ENCODE measurements at regions not wholly inside any gene's neighbourhood (a gene's known extent, or its start where the extent isn't known, plus 50 kb on each side); places are given as distances from the start of the nearest gene placed in this dataset.

DNA sequence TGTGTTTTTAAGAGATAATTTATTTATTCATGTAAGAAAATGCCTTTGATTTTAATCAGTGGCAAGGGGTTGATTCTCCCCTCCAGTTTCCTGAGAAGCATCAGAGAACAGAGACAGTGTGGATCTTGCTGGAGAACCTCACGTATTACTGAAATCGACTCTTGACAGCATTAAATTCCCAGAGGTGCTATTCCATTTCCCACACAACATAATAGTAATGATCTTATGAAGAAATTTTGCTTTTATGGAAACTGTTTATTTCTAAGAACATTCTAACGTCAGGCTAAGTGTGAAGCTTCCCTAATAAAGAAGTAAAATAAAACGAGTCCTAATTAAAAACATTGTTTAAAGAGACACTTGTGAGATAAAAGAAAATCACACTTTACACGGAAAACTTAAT is 293.1 kb upstream of the NRP1 start:
- TF ChIP-seq, protein P1, sequence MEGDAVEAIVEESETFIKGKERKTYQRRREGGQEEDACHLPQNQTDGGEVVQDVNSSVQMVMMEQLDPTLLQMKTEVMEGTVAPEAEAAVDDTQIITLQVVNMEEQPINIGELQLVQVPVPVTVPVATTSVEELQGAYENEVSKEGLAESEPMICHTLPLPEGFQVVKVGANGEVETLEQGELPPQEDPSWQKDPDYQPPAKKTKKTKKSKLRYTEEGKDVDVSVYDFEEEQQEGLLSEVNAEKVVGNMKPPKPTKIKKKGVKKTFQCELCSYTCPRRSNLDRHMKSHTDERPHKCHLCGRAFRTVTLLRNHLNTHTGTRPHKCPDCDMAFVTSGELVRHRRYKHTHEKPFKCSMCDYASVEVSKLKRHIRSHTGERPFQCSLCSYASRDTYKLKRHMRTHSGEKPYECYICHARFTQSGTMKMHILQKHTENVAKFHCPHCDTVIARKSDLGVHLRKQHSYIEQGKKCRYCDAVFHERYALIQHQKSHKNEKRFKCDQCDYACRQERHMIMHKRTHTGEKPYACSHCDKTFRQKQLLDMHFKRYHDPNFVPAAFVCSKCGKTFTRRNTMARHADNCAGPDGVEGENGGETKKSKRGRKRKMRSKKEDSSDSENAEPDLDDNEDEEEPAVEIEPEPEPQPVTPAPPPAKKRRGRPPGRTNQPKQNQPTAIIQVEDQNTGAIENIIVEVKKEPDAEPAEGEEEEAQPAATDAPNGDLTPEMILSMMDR (IDR thresholded peaks at IDR 0.05) = no peak

DNA sequence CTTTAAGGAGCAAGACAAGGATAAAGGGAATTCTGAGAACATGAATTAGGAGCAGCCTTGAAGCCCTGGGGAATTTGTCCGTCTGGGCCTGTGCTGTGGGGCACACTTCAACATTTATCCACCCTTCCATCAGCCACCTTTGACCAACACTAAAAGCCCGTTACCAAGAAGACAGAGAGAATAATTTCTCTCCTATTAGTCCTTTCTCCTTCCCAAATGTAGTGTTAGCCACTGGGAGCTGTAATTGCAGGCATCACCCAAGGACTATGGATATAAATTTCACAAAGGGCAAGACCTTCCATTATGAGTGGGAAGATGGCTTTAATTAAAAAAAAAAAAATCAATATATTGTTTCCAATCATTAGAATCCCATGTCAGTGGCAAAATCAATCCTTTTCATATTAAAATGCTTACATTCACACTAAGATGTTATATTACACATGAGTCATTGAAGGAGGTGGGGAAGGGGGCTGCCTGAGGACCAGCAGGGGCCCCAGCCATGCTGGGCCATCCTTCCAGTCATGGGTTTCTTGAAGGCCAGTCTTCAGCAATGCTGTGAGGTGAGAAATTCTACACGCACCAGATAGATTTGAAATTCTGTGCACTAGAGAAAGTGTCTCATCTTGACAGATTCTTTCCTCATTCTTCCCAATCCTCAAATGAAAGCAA is 292.5 kb upstream of the NRP1 start:
- TF ChIP-seq, protein P1 (IDR thresholded peaks at IDR 0.05) = no peak

DNA sequence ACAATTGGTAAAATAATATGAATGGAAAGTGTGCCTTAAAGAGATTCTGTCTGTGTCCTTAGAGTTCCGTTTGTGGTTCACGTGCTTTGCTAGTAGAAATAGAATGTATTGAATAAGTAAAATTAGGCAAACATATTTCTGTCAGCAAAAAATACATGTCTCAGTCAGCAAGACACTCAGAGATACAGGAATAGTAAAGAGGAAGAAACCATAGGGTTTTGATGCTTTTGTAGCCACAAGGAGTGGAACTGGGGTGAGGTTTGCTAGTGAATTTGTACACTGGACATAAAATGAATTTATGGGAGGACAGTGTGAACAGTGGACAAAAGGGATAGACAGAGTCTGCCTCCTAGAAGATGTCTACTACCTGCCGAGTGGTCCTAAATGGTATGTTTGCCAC is 289.2 kb upstream of the NRP1 start:
- TF ChIP-seq, protein P1 (IDR thresholded peaks at IDR 0.05) = no peak

DNA sequence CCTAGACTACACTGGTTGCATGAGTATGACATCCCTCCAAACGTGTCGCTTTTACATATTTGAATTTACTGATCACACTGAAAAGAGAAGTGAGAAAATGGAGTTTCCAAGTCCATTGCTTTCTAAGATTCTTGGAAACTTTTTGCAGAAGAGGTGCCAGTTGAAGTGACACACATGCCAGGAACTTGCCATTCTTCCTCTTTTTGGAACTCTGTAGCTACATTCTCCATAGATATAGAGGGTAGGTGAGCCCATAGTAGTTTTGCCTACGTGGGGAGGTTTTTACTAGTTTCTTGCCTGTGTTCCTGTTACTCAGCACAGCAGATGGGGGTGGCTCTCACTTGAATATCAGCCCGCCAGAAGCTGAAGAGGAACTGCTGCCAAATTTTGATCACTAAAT is 286.6 kb upstream of the NRP1 start:
- TF ChIP-seq, protein P1 (IDR thresholded peaks at IDR 0.05) = no peak

DNA sequence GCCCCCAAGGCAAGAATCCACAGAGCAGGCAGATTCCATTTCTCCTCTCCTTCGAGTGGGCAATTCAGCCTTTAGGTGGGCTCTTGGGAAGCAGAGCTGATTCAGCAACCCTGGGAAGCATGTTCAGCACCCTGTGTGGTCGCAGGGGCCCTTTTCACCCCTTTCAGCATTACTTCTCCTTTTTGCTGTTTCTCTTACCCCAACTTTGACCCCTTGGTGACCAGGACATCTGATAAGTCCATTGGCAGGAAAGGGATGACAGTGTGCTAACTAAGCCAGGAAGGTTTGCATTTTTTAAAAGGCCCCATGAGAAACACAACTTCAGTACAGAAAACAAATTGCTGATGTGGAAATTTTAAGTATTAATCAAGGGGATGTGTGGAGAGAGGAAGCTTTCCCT is 283.7 kb upstream of the NRP1 start:
- TF ChIP-seq, protein P1 (IDR thresholded peaks at IDR 0.05) = no peak

DNA sequence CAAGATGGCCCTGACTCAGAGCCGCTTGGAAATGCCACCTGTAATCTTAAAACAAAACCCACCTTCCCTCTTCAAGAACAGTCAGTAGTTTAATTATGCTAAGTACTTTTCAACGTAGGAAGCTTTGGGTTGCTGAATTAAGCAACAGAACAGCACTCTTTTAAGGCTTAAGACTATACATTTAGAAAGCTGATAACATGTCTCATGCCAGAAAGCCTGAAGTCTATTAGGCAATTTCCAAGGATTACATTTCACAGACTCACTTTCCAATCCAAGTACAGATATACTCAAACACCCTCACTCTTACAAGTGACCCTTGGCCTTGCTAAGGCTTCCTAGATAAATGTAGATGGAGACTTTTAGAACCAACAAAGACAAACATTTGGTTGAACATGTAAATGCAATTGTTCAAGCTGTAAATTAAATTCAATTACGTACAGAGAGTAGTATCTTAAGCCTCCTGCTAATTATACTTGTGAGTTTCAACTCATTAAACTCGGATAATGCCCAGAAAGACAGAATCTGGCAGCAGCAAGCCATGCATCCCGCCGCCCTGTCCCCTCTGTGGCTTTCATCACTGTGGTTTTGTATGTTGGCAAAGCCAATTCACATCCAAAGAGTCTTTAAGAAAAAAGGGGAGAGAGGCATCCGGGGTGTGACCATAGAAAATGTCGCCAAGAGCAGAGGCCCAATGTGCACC is 283.1 kb upstream of the NRP1 start:
- TF ChIP-seq, protein P1 (IDR thresholded peaks at IDR 0.05) = no peak

DNA sequence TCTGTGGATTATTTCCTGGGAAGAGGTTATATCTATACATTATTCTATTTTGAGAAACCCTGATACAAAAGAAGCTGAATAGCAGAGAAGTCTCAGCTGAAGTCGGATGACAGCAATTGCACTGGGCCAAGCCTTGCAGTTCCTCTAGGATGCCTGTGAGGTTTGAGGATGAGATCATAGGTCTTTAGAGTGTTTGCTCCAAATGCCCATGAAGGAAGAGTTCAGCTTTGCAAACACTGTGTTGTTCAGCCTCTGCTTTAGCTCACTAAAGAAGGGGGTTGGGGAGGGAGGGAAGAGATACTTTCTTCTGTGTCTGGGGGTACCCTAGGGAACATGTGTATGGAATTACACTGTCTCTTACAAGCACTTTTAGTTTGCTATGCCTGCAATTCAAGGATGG is 282.5 kb upstream of the NRP1 start:
- TF ChIP-seq, protein P1 (IDR thresholded peaks at IDR 0.05) = no peak
